LNCAP (cell line): ENCODE measurements at regions not wholly inside any gene's neighbourhood (a gene's known extent, or its start where the extent isn't known, plus 50 kb on each side); places are given as distances from the start of the nearest gene placed in this dataset.

Experiments
- CTCF ChIP-seq: fragments of 450-650 bp; IDR thresholded peaks from 2 replicates; pipeline ENCODE4 v1.5.1; 2017; ENCODE audit warnings: mild to moderate bottlenecking

GRCh38 chr1:73356485-73356884, 841.5 kb downstream of the LRRIQ3 start:
- no peak for TF ChIP-seq CTCF

- TF ChIP-seq CTCF, result no peak
Observed at GRCh38 chr1:73343947-73344346, 854.0 kb downstream of the LRRIQ3 start.

GRCh38 chr1:73333847-73334503, 864.0 kb downstream of the LRRIQ3 start:
- TF ChIP-seq CTCF, result no peak

GRCh38 chr1:73331726-73332125, 866.2 kb downstream of the LRRIQ3 start:
- no peak for TF ChIP-seq CTCF

GRCh38 chr1:73327998-73328397, 870.0 kb downstream of the LRRIQ3 start:
- no peak for TF ChIP-seq CTCF

GRCh38 chr1:73327180-73327793, 870.7 kb downstream of the LRRIQ3 start:
- TF ChIP-seq CTCF, result no peak

- no peak for TF ChIP-seq CTCF
Observed at GRCh38 chr1:73326663-73327062, 871.3 kb downstream of the LRRIQ3 start.
